GM13977 (cell line): ENCODE measurements at regions not wholly inside any gene's neighbourhood (a gene's known extent, or its start where the extent isn't known, plus 50 kb on each side); places are given as distances from the start of the nearest gene placed in this dataset.

Experiments used
- DNase-seq: peaks from one replicate; pipeline ENCODE4 v3.0.0; 2012; ENCODE audit warnings: low spot score
- CTCF ChIP-seq: IDR thresholded peaks from 2 replicates; pipeline ENCODE4 v1.5.1; 2012; ENCODE audit warnings: mild to moderate bottlenecking, control low read depth; ENCODE audit not compliant: insufficient read depth; ENCODE audit errors: extremely low read depth, missing control alignments
- in situ Hi-C: fragments of 300-500 bp; cut with MboI; formaldehyde crosslinking; loops from one replicate; pipeline ENCODE4 v1.12.0; 2022; ENCODE audit warnings: low sequenced_read_pairs, low pct_unique_long_range_greater_than_20kb, mixed read lengths, inconsistent platforms; ENCODE audit not compliant: unreplicated experiment

GRCh38 chr22:23401111-23401909 is 178.8 kb downstream of the IGLL1 start:
- no peak for DNase-seq

GRCh38 chr22:23400286-23400981 is 179.7 kb downstream of the IGLL1 start:
- no peak for TF ChIP-seq CTCF
- in situ Hi-C loops, result no loop called here
- DNase-seq, result no peak

More at GRCh38 chr22:23401111-23401909, 178.8 kb downstream of the IGLL1 start:
- in situ Hi-C loops, result no loop called here
- no peak for TF ChIP-seq CTCF

GRCh38 chr22:23399367-23400285 is 180.5 kb downstream of the IGLL1 start:
- TF ChIP-seq CTCF, result no peak
- DNase-seq, result no peak
- in situ Hi-C loops, result loop anchor here (25.0 kb wide), 1 partner anchor 212 kb away; the partner anchor contains the start of gene BCR

GRCh38 chr22:23398701-23399366 is 181.3 kb downstream of the IGLL1 start:
- in situ Hi-C loops, result loop anchor here (25.0 kb wide), 1 partner anchor 212 kb away; the partner anchor contains the start of gene BCR
- DNase-seq, result no peak
- no peak for TF ChIP-seq CTCF

- no peak for TF ChIP-seq CTCF
- in situ Hi-C loops, result loop anchor here (25.0 kb wide), 1 partner anchor 211 kb away; the partner anchor contains the start of gene BCR
- no peak for DNase-seq
Observed at GRCh38 chr22:23397613-23398567, 182.2 kb downstream of the IGLL1 start.
